ENCODE measurements at regions not wholly inside any gene's neighbourhood (a gene's known extent, or its start where the extent isn't known, plus 50 kb on each side); places are given as distances from the start of the nearest gene placed in this dataset.

GRCh38 chr10:11397077-11397965 is 214.1 kb downstream of the USP6NL start:
- Histone ChIP-seq H3K27ac (no peak overlapping the region), H3K9me3 (no peaks in the 10 kb centered on the region), H3K36me3 (no peaks in the 10 kb centered on the region), H3K4me3 (no peak overlapping the region), H3K4me1 (peaks cover 0 to 4% (median 0%) of the 10 kb centered on the region in 3 donors), H3K27me3 (no peaks in the 10 kb centered on the region)
- WGBS, 2 donors: 75 to 83% methylated on average over 13 to 14 of the region's 21 CpGs
- intact Hi-C loops (cut with DNase I): no loop called here
- no peak for DNase-seq
- TF ChIP-seq CTCF (IDR thresholded peaks at IDR 0.05) (no peak), POLR2A (IDR thresholded peaks at IDR 0.05) (no peak)

GRCh38 chr10:11396311-11396955 is 215.0 kb downstream of the USP6NL start:
- no peaks in the 10 kb centered on the region for H3K4me1 ChIP-seq
- intact Hi-C loops (cut with DNase I): no loop called here
- no peaks in the 10 kb centered on the region for H3K27me3 ChIP-seq
- no peak overlapping the region for H3K27ac ChIP-seq
- no peak for TF ChIP-seq POLR2A (IDR thresholded peaks at IDR 0.05)
- no peak for TF ChIP-seq CTCF (IDR thresholded peaks at IDR 0.05)
- WGBS, 2 donors: 81 to 87% methylated on average over 9 to 13 of the region's 17 CpGs
- no peak for DNase-seq
- no peaks in the 10 kb centered on the region for H3K36me3 ChIP-seq
- no peak overlapping the region for H3K4me3 ChIP-seq
- H3K9me3 ChIP-seq: no peaks in the 10 kb centered on the region

- Histone ChIP-seq H3K27me3 (no peaks in the 10 kb centered on the region), H3K4me3 (no peak overlapping the region), H3K4me1 (no peaks in the 10 kb centered on the region), H3K27ac (no peak overlapping the region), H3K36me3 (no peaks in the 10 kb centered on the region), H3K9me3 (no peaks in the 10 kb centered on the region)
- intact Hi-C loops (cut with DNase I): no loop called here
- DNase-seq: no peak
- TF ChIP-seq CTCF (IDR thresholded peaks at IDR 0.05): no peak
- no peak for TF ChIP-seq POLR2A (IDR thresholded peaks at IDR 0.05)
- WGBS, 2 donors: 68 to 86% methylated on average over 8 to 10 of the region's 15 CpGs
Observed at GRCh38 chr10:11395581-11396310, 215.7 kb downstream of the USP6NL start.

GRCh38 chr10:11395161-11395560 is 216.3 kb downstream of the USP6NL start:
- Histone ChIP-seq H3K27me3 (no peaks in the 10 kb centered on the region), H3K36me3 (no peaks in the 10 kb centered on the region), H3K9me3 (no peaks in the 10 kb centered on the region), H3K4me3 (no peak overlapping the region), H3K4me1 (no peaks in the 10 kb centered on the region), H3K27ac (no peak overlapping the region)
- TF ChIP-seq POLR2A (IDR thresholded peaks at IDR 0.05) (no peak), CTCF (IDR thresholded peaks at IDR 0.05) (no peak)
- no peak for DNase-seq
- whole genome bisulfite sequencing, 2 donors: 64% methylated on average over 2 of the region's 2 CpGs; no CpG with 5 or more reads in 1 of the 2 donors
- intact Hi-C loops (cut with DNase I): no loop called here

- 62 to 70% methylated on average over 9 of the region's 9 CpGs for WGBS, 2 donors
- no peak for DNase-seq
- no peaks in the 10 kb centered on the region for H3K4me1 ChIP-seq
- no peaks in the 10 kb centered on the region for H3K36me3 ChIP-seq
- H3K27me3 ChIP-seq: no peaks in the 10 kb centered on the region
- no peak overlapping the region for H3K27ac ChIP-seq
- no peak for TF ChIP-seq CTCF (IDR thresholded peaks at IDR 0.05)
- no peak for TF ChIP-seq POLR2A (IDR thresholded peaks at IDR 0.05)
- H3K9me3 ChIP-seq: no peaks in the 10 kb centered on the region
- H3K4me3 ChIP-seq: no peak overlapping the region
- intact Hi-C loops (cut with DNase I): no loop called here
Observed at GRCh38 chr10:11393858-11394257, 217.6 kb downstream of the USP6NL start.

All from esophagus squamous epithelium (tissue), 5 donors.